ENCODE measurements at regions not wholly inside any gene's neighbourhood (a gene's known extent, or its start where the extent isn't known, plus 50 kb on each side); places are given as distances from the start of the nearest gene placed in this dataset.
A peak's percentile ranks its signal among the peaks of the same experiment; 100 is the strongest.

DNA sequence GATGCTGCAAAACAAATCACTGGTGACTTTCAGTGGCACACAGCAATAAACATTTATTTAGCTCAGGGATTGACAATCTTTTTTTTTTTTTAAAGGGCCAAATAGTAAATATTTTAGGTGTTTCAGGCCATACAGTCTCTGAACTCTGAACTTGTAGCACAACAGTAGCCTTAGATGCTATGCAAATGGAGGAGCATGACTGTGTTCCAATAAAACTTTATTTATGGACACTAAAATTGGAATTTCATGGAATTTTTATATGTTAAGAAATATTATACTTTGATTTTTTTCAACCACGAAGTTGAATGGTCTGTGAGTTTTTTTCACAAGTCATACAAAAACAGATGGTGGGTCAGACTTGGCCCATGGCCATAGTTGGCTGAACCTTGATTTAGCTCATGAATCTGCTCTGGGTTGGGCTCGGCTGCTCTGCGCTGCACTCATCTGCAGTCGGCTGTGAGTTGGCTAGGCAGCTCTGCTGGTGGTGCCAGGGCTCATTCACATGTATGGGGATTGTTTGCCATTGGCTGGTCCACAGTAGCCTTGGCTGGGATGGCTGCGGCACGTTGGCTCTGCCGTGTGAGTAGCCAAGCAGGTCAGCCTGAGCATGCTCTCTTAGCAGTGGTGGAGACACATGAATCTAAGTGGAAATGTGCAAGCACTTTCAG lies 231.7 kb upstream of the PGRMC2 start:
- in situ Hi-C loops (cut with HindIII; ENCODE audit: low pct_unique_long_range_greater_than_20kb, low sequenced_read_pairs), result no loop called here
- Histone ChIP-seq H3K27ac (ENCODE audit: low read length) (peak overlapping the region; percentile 52; the same call in 1 of the 2 replicates), H3K4me3 (ENCODE audit: low read depth in 2 of 2, low read length in 2 of 2) (no peak overlapping the region), H3K4me1 (ENCODE audit: control insufficient read depth, insufficient read depth, low read length) (peaks cover 3% of the 10 kb centered on the region; the same call in 1 of the 2 replicates), H3K36me3 (ENCODE audit: control insufficient read depth, insufficient read depth, low read length) (no peaks in the 10 kb centered on the region), H3K9me3 (ENCODE audit: control insufficient read depth, insufficient read depth, low read depth, low read length) (no peaks in the 10 kb centered on the region), H3K27me3 (ENCODE audit: control insufficient read depth, insufficient read depth, low read length) (no peaks in the 10 kb centered on the region)
- POLR2A ChIA-PET, result no interaction called here
- intact Hi-C loops (cut with micrococcal nuclease; ENCODE audit: unreplicated experiment), result no loop called here
- DNase-seq (ENCODE audit: low read depth, low spot score) (no peak), ATAC-seq (no peak)
- TF ChIP-seq SIN3A (IDR thresholded peaks at IDR 0.05; ENCODE audit: borderline replicate concordance, insufficient read depth, low read depth, low read length) (no peak), CTCF (IDR thresholded peaks at IDR 0.05) (no peak), TCF7L2 (IDR thresholded peaks at IDR 0.05; ENCODE audit: low read depth, low read length) (no peak), POLR2AphosphoS5 (IDR thresholded peaks at IDR 0.05; ENCODE audit: low read depth, low read length) (no peak)
- TF ChIP-seq, protein P1, sequence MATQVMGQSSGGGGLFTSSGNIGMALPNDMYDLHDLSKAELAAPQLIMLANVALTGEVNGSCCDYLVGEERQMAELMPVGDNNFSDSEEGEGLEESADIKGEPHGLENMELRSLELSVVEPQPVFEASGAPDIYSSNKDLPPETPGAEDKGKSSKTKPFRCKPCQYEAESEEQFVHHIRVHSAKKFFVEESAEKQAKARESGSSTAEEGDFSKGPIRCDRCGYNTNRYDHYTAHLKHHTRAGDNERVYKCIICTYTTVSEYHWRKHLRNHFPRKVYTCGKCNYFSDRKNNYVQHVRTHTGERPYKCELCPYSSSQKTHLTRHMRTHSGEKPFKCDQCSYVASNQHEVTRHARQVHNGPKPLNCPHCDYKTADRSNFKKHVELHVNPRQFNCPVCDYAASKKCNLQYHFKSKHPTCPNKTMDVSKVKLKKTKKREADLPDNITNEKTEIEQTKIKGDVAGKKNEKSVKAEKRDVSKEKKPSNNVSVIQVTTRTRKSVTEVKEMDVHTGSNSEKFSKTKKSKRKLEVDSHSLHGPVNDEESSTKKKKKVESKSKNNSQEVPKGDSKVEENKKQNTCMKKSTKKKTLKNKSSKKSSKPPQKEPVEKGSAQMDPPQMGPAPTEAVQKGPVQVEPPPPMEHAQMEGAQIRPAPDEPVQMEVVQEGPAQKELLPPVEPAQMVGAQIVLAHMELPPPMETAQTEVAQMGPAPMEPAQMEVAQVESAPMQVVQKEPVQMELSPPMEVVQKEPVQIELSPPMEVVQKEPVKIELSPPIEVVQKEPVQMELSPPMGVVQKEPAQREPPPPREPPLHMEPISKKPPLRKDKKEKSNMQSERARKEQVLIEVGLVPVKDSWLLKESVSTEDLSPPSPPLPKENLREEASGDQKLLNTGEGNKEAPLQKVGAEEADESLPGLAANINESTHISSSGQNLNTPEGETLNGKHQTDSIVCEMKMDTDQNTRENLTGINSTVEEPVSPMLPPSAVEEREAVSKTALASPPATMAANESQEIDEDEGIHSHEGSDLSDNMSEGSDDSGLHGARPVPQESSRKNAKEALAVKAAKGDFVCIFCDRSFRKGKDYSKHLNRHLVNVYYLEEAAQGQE (IDR thresholded peaks at IDR 0.05; ENCODE audit: insufficient read depth in 1 of 2, low read depth in 2 of 2, low read length in 1 of 2), result no peak
- no TSS peak for BruUV-seq (replicated peaks)
- CTCF ChIA-PET, result no interaction called here

DNA sequence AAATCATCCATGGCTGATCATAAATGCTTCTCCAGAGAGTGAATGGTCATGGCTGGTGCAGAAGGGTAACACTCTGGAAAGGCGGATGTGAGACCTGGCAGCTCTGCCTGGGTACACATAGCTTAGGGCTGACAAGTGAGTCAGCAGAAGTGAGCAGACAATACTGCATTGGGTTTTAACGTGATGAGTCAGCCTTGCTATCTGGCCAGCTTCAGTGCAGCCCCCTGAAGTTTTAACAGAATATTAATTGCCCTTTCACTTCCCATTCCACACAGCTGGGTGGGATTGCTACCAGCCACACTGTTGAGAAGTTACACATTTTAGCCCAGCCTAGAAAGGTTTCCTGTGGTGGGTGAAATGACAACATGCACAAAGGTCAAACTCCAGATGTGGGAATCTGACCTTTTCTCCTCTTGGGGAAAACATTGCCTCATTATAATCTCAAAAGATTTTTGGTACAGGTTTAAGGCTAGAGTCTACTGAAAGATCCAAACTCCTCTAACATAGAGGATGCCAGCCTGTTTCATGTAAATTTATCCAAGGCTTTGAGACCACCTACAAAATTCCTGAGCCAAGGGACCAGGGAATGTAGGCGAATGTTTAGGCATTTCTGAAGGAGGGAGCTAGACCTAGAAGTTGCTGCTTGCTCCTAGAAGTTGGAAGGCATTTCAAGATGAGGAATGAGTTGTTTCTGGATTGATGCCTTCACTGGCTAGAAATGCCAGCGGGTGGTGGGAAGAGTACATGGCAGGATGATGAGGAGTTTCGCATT lies 230.3 kb upstream of the PGRMC2 start:
- ATAC-seq (peak; percentile 99), DNase-seq (ENCODE audit: low read depth, low spot score) (peak; percentile 56)
- Histone ChIP-seq H3K4me1 (ENCODE audit: control insufficient read depth, insufficient read depth, low read length) (peaks cover 3% of the 10 kb centered on the region; the same call in 1 of the 2 replicates), H3K27ac (ENCODE audit: low read length) (peak overlapping the region; percentile 81), H3K27me3 (ENCODE audit: control insufficient read depth, insufficient read depth, low read length) (no peaks in the 10 kb centered on the region), H3K4me3 (ENCODE audit: low read depth in 2 of 2, low read length in 2 of 2) (no peak overlapping the region), H3K9me3 (ENCODE audit: control insufficient read depth, insufficient read depth, low read depth, low read length) (no peaks in the 10 kb centered on the region), H3K36me3 (ENCODE audit: control insufficient read depth, insufficient read depth, low read length) (no peaks in the 10 kb centered on the region)
- intact Hi-C loops (cut with micrococcal nuclease; ENCODE audit: unreplicated experiment) (no loop called here), in situ Hi-C loops (cut with HindIII; ENCODE audit: low pct_unique_long_range_greater_than_20kb, low sequenced_read_pairs) (no loop called here)
- BruUV-seq (replicated peaks), result no TSS peak
- no peak for TF ChIP-seq TCF7L2 (IDR thresholded peaks at IDR 0.05; ENCODE audit: low read depth, low read length)
- TF ChIP-seq POLR2AphosphoS5 (IDR thresholded peaks at IDR 0.05; ENCODE audit: low read depth, low read length), result no peak
- TF ChIP-seq CTCF (IDR thresholded peaks at IDR 0.05), result no peak
- TF ChIP-seq SIN3A (IDR thresholded peaks at IDR 0.05; ENCODE audit: borderline replicate concordance, insufficient read depth, low read depth, low read length), result no peak
- TF ChIP-seq, protein P1 (IDR thresholded peaks at IDR 0.05; ENCODE audit: insufficient read depth in 1 of 2, low read depth in 2 of 2, low read length in 1 of 2), result no peak
- CTCF ChIA-PET, result no interaction called here
- POLR2A ChIA-PET, result no interaction called here
